ENCODE measurements at regions not wholly inside any gene's neighbourhood (a gene's known extent, or its start where the extent isn't known, plus 50 kb on each side); places are given as distances from the start of the nearest gene placed in this dataset.

GRCh38 chr2:7895289-7895688 is 786.6 kb upstream of the ID2 start:
- no peak overlapping the region for H3K4me3 ChIP-seq (ENCODE audit: low read depth, low read length)
- TF ChIP-seq CTCF (IDR thresholded peaks at IDR 0.05; ENCODE audit: control insufficient read depth, extremely low read depth, insufficient read depth): no peak
- no peak for DNase-seq (ENCODE audit: low read depth)

- DNase-seq (ENCODE audit: low read depth): no peak
Measured at GRCh38 chr2:7896940-7897487, 784.8 kb upstream of the ID2 start.

GRCh38 chr2:7899241-7899640 is 782.6 kb upstream of the ID2 start:
- DNase-seq (ENCODE audit: low read depth): no peak
- no peak for TF ChIP-seq CTCF (IDR thresholded peaks at IDR 0.05; ENCODE audit: control insufficient read depth, extremely low read depth, insufficient read depth)
- H3K4me3 ChIP-seq (ENCODE audit: low read depth, low read length): no peak overlapping the region

More at GRCh38 chr2:7896940-7897487, 784.8 kb upstream of the ID2 start:
- no peak overlapping the region for H3K4me3 ChIP-seq (ENCODE audit: low read depth, low read length)
- TF ChIP-seq CTCF (IDR thresholded peaks at IDR 0.05; ENCODE audit: control insufficient read depth, extremely low read depth, insufficient read depth): no peak

- no peak for TF ChIP-seq CTCF (IDR thresholded peaks at IDR 0.05; ENCODE audit: control insufficient read depth, extremely low read depth, insufficient read depth)
- no peak overlapping the region for H3K4me3 ChIP-seq (ENCODE audit: low read depth, low read length)
- DNase-seq (ENCODE audit: low read depth): no peak
Measured at GRCh38 chr2:7899923-7900322, 781.9 kb upstream of the ID2 start.

GRCh38 chr2:7900593-7900992 is 781.3 kb upstream of the ID2 start:
- DNase-seq (ENCODE audit: low read depth): no peak
- no peak overlapping the region for H3K4me3 ChIP-seq (ENCODE audit: low read depth, low read length)

GRCh38 chr2:7902251-7902765 is 779.5 kb upstream of the ID2 start:
- DNase-seq (ENCODE audit: low read depth): no peak
- TF ChIP-seq CTCF (IDR thresholded peaks at IDR 0.05; ENCODE audit: control insufficient read depth, extremely low read depth, insufficient read depth): no peak
- H3K4me3 ChIP-seq (ENCODE audit: low read depth, low read length): no peak overlapping the region

More at GRCh38 chr2:7900593-7900992, 781.3 kb upstream of the ID2 start:
- TF ChIP-seq CTCF (IDR thresholded peaks at IDR 0.05; ENCODE audit: control insufficient read depth, extremely low read depth, insufficient read depth): no peak

- DNase-seq (ENCODE audit: low read depth): no peak
- H3K4me3 ChIP-seq (ENCODE audit: low read depth, low read length): no peak overlapping the region
- no peak for TF ChIP-seq CTCF (IDR thresholded peaks at IDR 0.05; ENCODE audit: control insufficient read depth, extremely low read depth, insufficient read depth)
Measured at GRCh38 chr2:7904319-7904718, 777.5 kb upstream of the ID2 start.
